HG03159 (cell line): ENCODE measurements at regions not wholly inside any gene's neighbourhood (a gene's known extent, or its start where the extent isn't known, plus 50 kb on each side); places are given as distances from the start of the nearest gene placed in this dataset.
"Not testable (repeated sequence)": the region's sequence is repeated elsewhere in the genome, so short reads cannot be mapped to it uniquely, and the experiment has no call there.

Source experiments
- ATAC-seq: cut with Tn5 transposase; IDR thresholded peaks from one replicate; pipeline ENCODE4 v1.9.1; 2021; ENCODE audit warnings: mild to moderate bottlenecking, moderate library complexity; ENCODE audit not compliant: unreplicated experiment

GRCh38 chr10:121262774-121263430 lies 335.3 kb downstream of the FGFR2 start:
- no peak for ATAC-seq

- no peak for ATAC-seq
Observed at GRCh38 chr10:121263431-121263783, 334.8 kb downstream of the FGFR2 start.

- ATAC-seq, result no peak
Observed at GRCh38 chr10:121265360-121266123, 332.7 kb downstream of the FGFR2 start.

- no peak for ATAC-seq
Observed at GRCh38 chr10:121266370-121266769, 331.9 kb downstream of the FGFR2 start.

- ATAC-seq, result no peak
Observed at GRCh38 chr10:121267236-121268003, 330.8 kb downstream of the FGFR2 start.

GRCh38 chr10:121268363-121268762 lies 329.9 kb downstream of the FGFR2 start:
- ATAC-seq, result no peak

- no peak for ATAC-seq
Observed at GRCh38 chr10:121268863-121269432, 329.3 kb downstream of the FGFR2 start.

GRCh38 chr10:121270906-121271305 lies 327.3 kb downstream of the FGFR2 start:
- ATAC-seq, result no peak

GRCh38 chr10:121276046-121276445 lies 322.2 kb downstream of the FGFR2 start:
- ATAC-seq, result no peak

GRCh38 chr10:121276822-121277221 lies 321.4 kb downstream of the FGFR2 start:
- no peak for ATAC-seq

- not testable (repeated sequence) for ATAC-seq
Observed at GRCh38 chr10:121278386-121278785, 319.9 kb downstream of the FGFR2 start.

- ATAC-seq, result no peak
Observed at GRCh38 chr10:121281576-121281975, 316.7 kb downstream of the FGFR2 start.

GRCh38 chr10:121282264-121282663 lies 316.0 kb downstream of the FGFR2 start:
- ATAC-seq, result no peak

- ATAC-seq, result no peak
Observed at GRCh38 chr10:121282797-121283515, 315.3 kb downstream of the FGFR2 start.

- no peak for ATAC-seq
Observed at GRCh38 chr10:121284936-121285335, 313.3 kb downstream of the FGFR2 start.

GRCh38 chr10:121285406-121286196 lies 312.6 kb downstream of the FGFR2 start:
- ATAC-seq, result no peak

- ATAC-seq, result no peak
Observed at GRCh38 chr10:121288011-121288410, 310.2 kb downstream of the FGFR2 start.

- ATAC-seq, result no peak
Observed at GRCh38 chr10:121288864-121289661, 309.2 kb downstream of the FGFR2 start.

GRCh38 chr10:121289800-121290199 lies 308.4 kb downstream of the FGFR2 start:
- no peak for ATAC-seq
